ENCODE measurements at regions not wholly inside any gene's neighbourhood (a gene's known extent, or its start where the extent isn't known, plus 50 kb on each side); places are given as distances from the start of the nearest gene placed in this dataset.

- DNase-seq: no peak
- TF ChIP-seq, protein P1, sequence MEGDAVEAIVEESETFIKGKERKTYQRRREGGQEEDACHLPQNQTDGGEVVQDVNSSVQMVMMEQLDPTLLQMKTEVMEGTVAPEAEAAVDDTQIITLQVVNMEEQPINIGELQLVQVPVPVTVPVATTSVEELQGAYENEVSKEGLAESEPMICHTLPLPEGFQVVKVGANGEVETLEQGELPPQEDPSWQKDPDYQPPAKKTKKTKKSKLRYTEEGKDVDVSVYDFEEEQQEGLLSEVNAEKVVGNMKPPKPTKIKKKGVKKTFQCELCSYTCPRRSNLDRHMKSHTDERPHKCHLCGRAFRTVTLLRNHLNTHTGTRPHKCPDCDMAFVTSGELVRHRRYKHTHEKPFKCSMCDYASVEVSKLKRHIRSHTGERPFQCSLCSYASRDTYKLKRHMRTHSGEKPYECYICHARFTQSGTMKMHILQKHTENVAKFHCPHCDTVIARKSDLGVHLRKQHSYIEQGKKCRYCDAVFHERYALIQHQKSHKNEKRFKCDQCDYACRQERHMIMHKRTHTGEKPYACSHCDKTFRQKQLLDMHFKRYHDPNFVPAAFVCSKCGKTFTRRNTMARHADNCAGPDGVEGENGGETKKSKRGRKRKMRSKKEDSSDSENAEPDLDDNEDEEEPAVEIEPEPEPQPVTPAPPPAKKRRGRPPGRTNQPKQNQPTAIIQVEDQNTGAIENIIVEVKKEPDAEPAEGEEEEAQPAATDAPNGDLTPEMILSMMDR (IDR thresholded peaks at IDR 0.05): no peak
- no peak for TF ChIP-seq POLR2A (IDR thresholded peaks at IDR 0.05)
- no peaks in the 10 kb centered on the region for H3K4me1 ChIP-seq
- intact Hi-C loops (cut with DNase I; ENCODE audit: low total_unique reads): no loop called here
- H3K27ac ChIP-seq: no peak overlapping the region
- H3K9me3 ChIP-seq: no peaks in the 10 kb centered on the region
- H3K4me3 ChIP-seq: no peak overlapping the region
- H3K36me3 ChIP-seq (ENCODE audit: low read depth, missing control alignments): no peaks in the 10 kb centered on the region
- H3K27me3 ChIP-seq: no peaks in the 10 kb centered on the region
Observed at GRCh38 chr18:60113396-60113795, 213.6 kb downstream of the PMAIP1 start.

GRCh38 chr18:60112369-60112768, 212.6 kb downstream of the PMAIP1 start:
- TF ChIP-seq, protein P1 (IDR thresholded peaks at IDR 0.05): no peak
- no peak for TF ChIP-seq POLR2A (IDR thresholded peaks at IDR 0.05)
- H3K4me1 ChIP-seq: no peaks in the 10 kb centered on the region
- no peaks in the 10 kb centered on the region for H3K9me3 ChIP-seq
- DNase-seq: no peak
- H3K36me3 ChIP-seq (ENCODE audit: low read depth, missing control alignments): no peaks in the 10 kb centered on the region
- no peaks in the 10 kb centered on the region for H3K27me3 ChIP-seq
- H3K27ac ChIP-seq: no peak overlapping the region
- intact Hi-C loops (cut with DNase I; ENCODE audit: low total_unique reads): no loop called here
- 91 to 95% methylated on average over 5 of the region's 5 CpGs for WGBS, 2 donors
- no peak overlapping the region for H3K4me3 ChIP-seq

DNA sequence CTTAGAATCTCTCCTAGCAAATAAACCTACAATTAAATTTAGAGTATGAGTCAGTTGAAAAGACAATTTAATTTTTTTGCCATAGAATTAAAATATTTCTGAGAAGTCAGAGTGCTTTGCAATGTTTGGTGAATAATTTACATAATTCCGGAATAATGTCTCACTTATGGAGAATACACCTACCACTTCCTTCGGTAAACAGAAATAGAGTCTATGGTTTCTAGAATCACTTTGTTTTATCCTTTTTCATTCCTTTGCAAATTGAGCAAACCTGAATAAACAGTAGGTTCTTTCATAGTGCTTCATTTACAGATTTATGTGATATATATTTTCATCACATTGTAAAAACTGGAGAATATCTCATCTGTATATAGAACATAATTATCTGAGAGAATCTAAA, 211.7 kb downstream of the PMAIP1 start:
- H3K9me3 ChIP-seq: no peaks in the 10 kb centered on the region
- no peak overlapping the region for H3K27ac ChIP-seq
- H3K27me3 ChIP-seq: no peaks in the 10 kb centered on the region
- WGBS, 2 donors: 93 to 94% methylated on average over 2 of the region's 2 CpGs
- H3K4me3 ChIP-seq: no peak overlapping the region
- no peaks in the 10 kb centered on the region for H3K36me3 ChIP-seq (ENCODE audit: low read depth, missing control alignments)
- intact Hi-C loops (cut with DNase I; ENCODE audit: low total_unique reads): no loop called here
- no peaks in the 10 kb centered on the region for H3K4me1 ChIP-seq
- DNase-seq: no peak
- TF ChIP-seq POLR2A (IDR thresholded peaks at IDR 0.05): no peak
- TF ChIP-seq, protein P1 (IDR thresholded peaks at IDR 0.05): no peak

DNA sequence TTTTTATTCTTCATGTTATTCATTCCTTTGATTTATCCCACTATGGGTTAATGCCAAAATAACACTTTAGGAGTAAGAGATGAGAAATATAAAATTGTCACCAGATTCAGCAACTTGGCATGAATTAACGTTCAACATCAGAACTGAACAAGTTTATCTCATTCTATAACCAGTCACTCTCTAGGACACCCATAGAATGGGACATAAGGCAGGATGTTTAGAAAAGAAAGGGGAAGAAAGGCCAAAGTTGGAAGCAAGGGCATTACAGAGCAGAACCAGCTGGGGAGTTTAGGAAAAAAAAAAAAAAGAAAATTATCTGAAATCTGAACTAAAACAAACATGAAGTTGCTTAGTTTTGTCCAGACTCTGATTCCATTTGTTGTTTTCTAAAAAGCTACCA, 211.0 kb downstream of the PMAIP1 start:
- Histone ChIP-seq H3K27ac (no peak overlapping the region), H3K4me3 (no peak overlapping the region), H3K36me3 (ENCODE audit: low read depth, missing control alignments) (no peaks in the 10 kb centered on the region), H3K4me1 (no peaks in the 10 kb centered on the region), H3K27me3 (no peaks in the 10 kb centered on the region), H3K9me3 (no peaks in the 10 kb centered on the region)
- no peak for TF ChIP-seq POLR2A (IDR thresholded peaks at IDR 0.05)
- TF ChIP-seq, protein P1 (IDR thresholded peaks at IDR 0.05): no peak
- WGBS, 2 donors: 42 to 58% methylated on average over 1 of the region's 1 CpG
- intact Hi-C loops (cut with DNase I; ENCODE audit: low total_unique reads): no loop called here
- DNase-seq: no peak

- no peaks in the 10 kb centered on the region for H3K4me1 ChIP-seq
- intact Hi-C loops (cut with DNase I; ENCODE audit: low total_unique reads): no loop called here
- H3K9me3 ChIP-seq: no peaks in the 10 kb centered on the region
- no peak for TF ChIP-seq POLR2A (IDR thresholded peaks at IDR 0.05)
- TF ChIP-seq, protein P1 (IDR thresholded peaks at IDR 0.05): no peak
- H3K36me3 ChIP-seq (ENCODE audit: low read depth, missing control alignments): no peaks in the 10 kb centered on the region
- no peak for DNase-seq
- no peaks in the 10 kb centered on the region for H3K27me3 ChIP-seq
- no peak overlapping the region for H3K4me3 ChIP-seq
- WGBS, 2 donors: 91% methylated on average over 3 of the region's 3 CpGs
- no peak overlapping the region for H3K27ac ChIP-seq
Observed at GRCh38 chr18:60100778-60101177, 201.0 kb downstream of the PMAIP1 start.

Data from testis (tissue), 2 donors.